A549 (cell line): ENCODE measurements at regions not wholly inside any gene's neighbourhood (a gene's known extent, or its start where the extent isn't known, plus 50 kb on each side); places are given as distances from the start of the nearest gene placed in this dataset.

Source experiments
- ATAC-seq, 2 experiments: fragments of 200-7000 bp in 1 of 2; fragments of >200 bp in 1 of 2; cut with Nextera tagmentation in 1 of 2; cut with Tn5 transposase in 1 of 2; 3 replicates each; pipeline versions ENCODE4 v1.8.0 to v1.9.1; 2018 to 2020; ENCODE audit warnings: mild to moderate bottlenecking in 1 of 2, moderate library complexity in 1 of 2
- CTCF ChIA-PET: fragments of 300-600 bp; sonication (Branson Sonifier 250); formaldehyde crosslinking; extraction: SDS; loops from one replicate; lab custom pipeline; 2021; ENCODE audit warnings: antibody characterized with exemption, inconsistent platforms; lab: Yijun Ruan, JAX
- POLR2A ChIA-PET: fragments of 350-600 bp; formaldehyde crosslinking; extraction: SDS; loops from one replicate; lab custom pipeline; 2021; ENCODE audit warnings: antibody characterized with exemption, inconsistent platforms; lab: Yijun Ruan, JAX
- DNase-seq, 2 experiments: peaks; one replicate each; pipeline versions ENCODE4 v3.0.0 to v3.0.0-alpha.2; 2011 to 2016; ENCODE audit warnings: low read depth in 1 of 2, low spot score in 1 of 2
- FAIRE-seq: peaks from 2 replicates; lab custom pipeline; 2011; peaks lifted over from hg19 to GRCh38; lab: Jason Lieb, UNC
- H3K27ac ChIP-seq, 2 experiments: fragments of >200 bp; sonication (Bioruptor Twin); formaldehyde crosslinking; 3 replicates each; pipeline ENCODE4 v1.5.1; 2016 to 2017
- H3K4me1 ChIP-seq: fragments of >200 bp; sonication (Bioruptor Twin); formaldehyde crosslinking; 3 replicates; pipeline ENCODE4 v1.6.1; 2016
- H3K4me2 ChIP-seq: fragments of >200 bp; sonication (Bioruptor Twin); formaldehyde crosslinking; 3 replicates; pipeline ENCODE4 v1.6.1; 2016
- H3K4me3 ChIP-seq: fragments of >200 bp; sonication (Bioruptor Twin); formaldehyde crosslinking; 3 replicates; pipeline ENCODE4 v1.5.1; 2016
- H3K9me3 ChIP-seq: fragments of >200 bp; sonication (Bioruptor Twin); formaldehyde crosslinking; 3 replicates; pipeline ENCODE4 v1.6.1; 2016
- CBX2 ChIP-seq: fragments of 200-600 bp; sonication (generic); IDR thresholded peaks from 2 replicates; pipeline ENCODE4 v1.6.1; 2016; ENCODE audit warnings: low read depth, mild to moderate bottlenecking, borderline replicate concordance
- EHMT2 ChIP-seq: fragments of 200-600 bp; sonication (generic); IDR thresholded peaks from 2 replicates; pipeline ENCODE4 v1.6.1; 2016; ENCODE audit warnings: antibody characterized with exemption, low read depth, mild to moderate bottlenecking, moderate library complexity
- EP300 ChIP-seq, 2 experiments: fragments of >200 bp; sonication (Bioruptor Twin); formaldehyde crosslinking; IDR thresholded peaks; 2 replicates in 1 of 2; 3 replicates in 1 of 2; pipeline ENCODE4 v1.6.1; 2016 to 2017
- GATA3 ChIP-seq: IDR thresholded peaks from 2 replicates; pipeline ENCODE4 v1.6.1; 2012; ENCODE audit warnings: borderline replicate concordance
- HEYL ChIP-seq: fragments of 250-450 bp; sonication (Bioruptor Pico); IDR thresholded peaks from 2 replicates; pipeline ENCODE4 v1.8.0; 2021; ENCODE audit warnings: mild to moderate bottlenecking, moderate library complexity
- HOXA7 ChIP-seq: fragments of 250-450 bp; sonication (Bioruptor Pico); IDR thresholded peaks from 2 replicates; pipeline ENCODE4 v1.5.0; 2020; ENCODE audit warnings: mild to moderate bottlenecking, moderate library complexity
- HOXB13 ChIP-seq: fragments of 250-450 bp; sonication (Bioruptor Pico); IDR thresholded peaks from 2 replicates; pipeline ENCODE4 v1.5.0; 2020; ENCODE audit warnings: low read depth, mild to moderate bottlenecking, moderate library complexity
- HOXB5 ChIP-seq: fragments of 250-450 bp; sonication (Bioruptor Pico); IDR thresholded peaks from 2 replicates; pipeline ENCODE4 v1.5.0; 2020; ENCODE audit warnings: mild to moderate bottlenecking, moderate library complexity
- JUN ChIP-seq, 2 experiments: fragments of >200 bp; sonication (Bioruptor Twin); formaldehyde crosslinking; IDR thresholded peaks; 2 replicates in 1 of 2; 3 replicates in 1 of 2; pipeline ENCODE4 v1.6.1; 2016 to 2017
- JUNB ChIP-seq: fragments of >200 bp; sonication (Bioruptor Twin); formaldehyde crosslinking; IDR thresholded peaks from 2 replicates; pipeline ENCODE4 v1.6.1; 2016
- KDM5A ChIP-seq: fragments of 200-600 bp; sonication (generic); IDR thresholded peaks from 2 replicates; pipeline ENCODE4 v1.6.1; 2016; ENCODE audit warnings: antibody characterized with exemption, mild to moderate bottlenecking
- MAFK ChIP-seq: fragments of 450-650 bp; IDR thresholded peaks from 2 replicates; pipeline ENCODE4 v1.6.1; 2014; ENCODE audit not compliant: partially characterized antibody
- NPAS2 ChIP-seq: fragments of 250-450 bp; sonication (Bioruptor Pico); IDR thresholded peaks from 2 replicates; pipeline ENCODE4 v1.8.0; 2022; ENCODE audit warnings: mild to moderate bottlenecking, moderate library complexity, borderline replicate concordance
- PHF8 ChIP-seq: fragments of 200-600 bp; sonication (generic); IDR thresholded peaks from 2 replicates; pipeline ENCODE4 v1.6.1; 2016; ENCODE audit warnings: low read depth, mild to moderate bottlenecking, antibody characterized with exemption, moderate library complexity, borderline replicate concordance
- POLR2A ChIP-seq: IDR thresholded peaks from 2 replicates; pipeline ENCODE4 v1.6.1; 2012; ENCODE audit warnings: mild to moderate bottlenecking, low read length
- RAD21 ChIP-seq, 2 experiments: fragments of >200 bp in 1 of 2; sonication (Bioruptor Twin) in 1 of 2; formaldehyde crosslinking in 1 of 2; IDR thresholded peaks in 1 of 2; conservative IDR thresholded peaks in 1 of 2; 2 replicates in 1 of 2; 3 replicates in 1 of 2; pipeline ENCODE4 v1.6.1; 2012 to 2018; ENCODE audit warnings: inconsistent platforms in 1 of 2
- RARB ChIP-seq: fragments of 250-450 bp; sonication (Bioruptor Pico); IDR thresholded peaks from 2 replicates; pipeline ENCODE4 v1.8.0; 2021; ENCODE audit warnings: mild to moderate bottlenecking, moderate library complexity
- RCOR1 ChIP-seq: fragments of 150-350 bp; IDR thresholded peaks from 2 replicates; pipeline ENCODE4 v1.6.1; 2014; ENCODE audit warnings: antibody characterized with exemption, low read length, low read depth
- SMC3 ChIP-seq: fragments of >200 bp; sonication (Bioruptor Twin); formaldehyde crosslinking; IDR thresholded peaks from 3 replicates; pipeline ENCODE4 v1.6.1; 2018; ENCODE audit warnings: inconsistent platforms
- TFCP2L1 ChIP-seq: fragments of 250-450 bp; sonication (Bioruptor Pico); IDR thresholded peaks from 2 replicates; pipeline ENCODE4 v1.5.0; 2021; ENCODE audit warnings: mild to moderate bottlenecking
- ZC3H11A ChIP-seq: fragments of 450-650 bp; IDR thresholded peaks from 2 replicates; pipeline ENCODE4 v1.6.1; 2014; ENCODE audit warnings: antibody characterized with exemption, mild to moderate bottlenecking
- WGBS: methylation state at CpG from one replicate; pipeline ENCODE4 v1.1.6; 2017; ENCODE audit errors: missing lambda C conversion rate; 5-methylcytosine and 5-hydroxymethylcytosine counted together
- TF ChIP-seq, protein P1 (sequence below): fragments of 250-450 bp; sonication (Bioruptor Pico); IDR thresholded peaks from 2 replicates; pipeline ENCODE4 v1.5.0; 2021; ENCODE audit warnings: mild to moderate bottlenecking, moderate library complexity, borderline replicate concordance
- TF ChIP-seq, protein P2 (sequence below): fragments of 200-600 bp; sonication (generic); IDR thresholded peaks from 2 replicates; pipeline ENCODE4 v1.6.1; 2016; ENCODE audit warnings: antibody characterized with exemption, mild to moderate bottlenecking, moderate library complexity
- TF ChIP-seq, protein P3 (sequence below): fragments of 450-650 bp; IDR thresholded peaks from 2 replicates; pipeline ENCODE4 v1.6.1; 2014; ENCODE audit warnings: antibody characterized with exemption
- TF ChIP-seq, protein P4 (sequence below): fragments of >200 bp; sonication (Bioruptor Twin); formaldehyde crosslinking; IDR thresholded peaks from 3 replicates; pipeline ENCODE4 v1.6.1; 2016
- TF ChIP-seq, protein P5 (sequence below): fragments of >200 bp; sonication (Bioruptor Twin); formaldehyde crosslinking; IDR thresholded peaks from 2 replicates; pipeline ENCODE4 v1.6.1; 2016
- TF ChIP-seq, protein P6 (sequence below): IDR thresholded peaks from 2 replicates; pipeline ENCODE4 v1.6.1; 2012
- TF ChIP-seq, protein P7 (sequence below): fragments of >200 bp; sonication (Bioruptor Twin); formaldehyde crosslinking; IDR thresholded peaks from 3 replicates; pipeline ENCODE4 v1.5.1; 2016

DNA sequence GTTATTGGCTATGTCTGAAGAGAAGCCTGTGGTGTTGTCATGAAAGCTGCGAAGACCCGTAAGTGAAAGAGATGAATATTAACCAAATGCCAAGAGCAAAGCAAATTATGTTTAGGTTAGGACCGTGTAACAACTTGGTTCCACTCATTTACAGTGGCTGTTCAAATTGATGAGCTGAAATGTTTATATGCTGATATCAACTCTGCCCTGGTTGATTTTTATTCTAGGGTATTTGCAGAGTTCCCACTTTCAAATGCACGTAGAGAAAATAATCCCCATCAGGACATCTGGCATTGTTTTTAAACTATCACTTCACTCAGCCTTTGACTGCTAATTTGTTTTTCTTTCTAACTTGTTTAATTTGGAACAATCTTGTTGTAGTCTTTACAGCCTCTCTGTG lies 581.6 kb upstream of the ADAMTS5 start:
- FAIRE-seq (no peak), DNase-seq (no peak), ATAC-seq (no peak)
- POLR2A ChIA-PET: no interaction called here
- TF ChIP-seq MAFK (no peak), RARB (no peak), SMC3 (no peak), GATA3 (no peak), TFCP2L1 (CRISPR knock-in tag) (no peak), EHMT2 (no peak), HOXA7 (CRISPR knock-in tag) (no peak), KDM5A (no peak), PHF8 (no peak), ZC3H11A (no peak)
- TF ChIP-seq, protein P1, sequence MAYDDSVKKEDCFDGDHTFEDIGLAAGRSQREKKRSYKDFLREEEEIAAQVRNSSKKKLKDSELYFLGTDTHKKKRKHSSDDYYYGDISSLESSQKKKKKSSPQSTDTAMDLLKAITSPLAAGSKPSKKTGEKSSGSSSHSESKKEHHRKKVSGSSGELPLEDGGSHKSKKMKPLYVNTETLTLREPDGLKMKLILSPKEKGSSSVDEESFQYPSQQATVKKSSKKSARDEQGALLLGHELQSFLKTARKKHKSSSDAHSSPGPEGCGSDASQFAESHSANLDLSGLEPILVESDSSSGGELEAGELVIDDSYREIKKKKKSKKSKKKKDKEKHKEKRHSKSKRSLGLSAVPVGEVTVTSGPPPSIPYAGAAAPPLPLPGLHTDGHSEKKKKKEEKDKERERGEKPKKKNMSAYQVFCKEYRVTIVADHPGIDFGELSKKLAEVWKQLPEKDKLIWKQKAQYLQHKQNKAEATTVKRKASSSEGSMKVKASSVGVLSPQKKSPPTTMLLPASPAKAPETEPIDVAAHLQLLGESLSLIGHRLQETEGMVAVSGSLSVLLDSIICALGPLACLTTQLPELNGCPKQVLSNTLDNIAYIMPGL (CRISPR knock-in tag): no peak
- TF ChIP-seq, protein P2, sequence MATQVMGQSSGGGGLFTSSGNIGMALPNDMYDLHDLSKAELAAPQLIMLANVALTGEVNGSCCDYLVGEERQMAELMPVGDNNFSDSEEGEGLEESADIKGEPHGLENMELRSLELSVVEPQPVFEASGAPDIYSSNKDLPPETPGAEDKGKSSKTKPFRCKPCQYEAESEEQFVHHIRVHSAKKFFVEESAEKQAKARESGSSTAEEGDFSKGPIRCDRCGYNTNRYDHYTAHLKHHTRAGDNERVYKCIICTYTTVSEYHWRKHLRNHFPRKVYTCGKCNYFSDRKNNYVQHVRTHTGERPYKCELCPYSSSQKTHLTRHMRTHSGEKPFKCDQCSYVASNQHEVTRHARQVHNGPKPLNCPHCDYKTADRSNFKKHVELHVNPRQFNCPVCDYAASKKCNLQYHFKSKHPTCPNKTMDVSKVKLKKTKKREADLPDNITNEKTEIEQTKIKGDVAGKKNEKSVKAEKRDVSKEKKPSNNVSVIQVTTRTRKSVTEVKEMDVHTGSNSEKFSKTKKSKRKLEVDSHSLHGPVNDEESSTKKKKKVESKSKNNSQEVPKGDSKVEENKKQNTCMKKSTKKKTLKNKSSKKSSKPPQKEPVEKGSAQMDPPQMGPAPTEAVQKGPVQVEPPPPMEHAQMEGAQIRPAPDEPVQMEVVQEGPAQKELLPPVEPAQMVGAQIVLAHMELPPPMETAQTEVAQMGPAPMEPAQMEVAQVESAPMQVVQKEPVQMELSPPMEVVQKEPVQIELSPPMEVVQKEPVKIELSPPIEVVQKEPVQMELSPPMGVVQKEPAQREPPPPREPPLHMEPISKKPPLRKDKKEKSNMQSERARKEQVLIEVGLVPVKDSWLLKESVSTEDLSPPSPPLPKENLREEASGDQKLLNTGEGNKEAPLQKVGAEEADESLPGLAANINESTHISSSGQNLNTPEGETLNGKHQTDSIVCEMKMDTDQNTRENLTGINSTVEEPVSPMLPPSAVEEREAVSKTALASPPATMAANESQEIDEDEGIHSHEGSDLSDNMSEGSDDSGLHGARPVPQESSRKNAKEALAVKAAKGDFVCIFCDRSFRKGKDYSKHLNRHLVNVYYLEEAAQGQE: no peak
- TF ChIP-seq, protein P3, sequence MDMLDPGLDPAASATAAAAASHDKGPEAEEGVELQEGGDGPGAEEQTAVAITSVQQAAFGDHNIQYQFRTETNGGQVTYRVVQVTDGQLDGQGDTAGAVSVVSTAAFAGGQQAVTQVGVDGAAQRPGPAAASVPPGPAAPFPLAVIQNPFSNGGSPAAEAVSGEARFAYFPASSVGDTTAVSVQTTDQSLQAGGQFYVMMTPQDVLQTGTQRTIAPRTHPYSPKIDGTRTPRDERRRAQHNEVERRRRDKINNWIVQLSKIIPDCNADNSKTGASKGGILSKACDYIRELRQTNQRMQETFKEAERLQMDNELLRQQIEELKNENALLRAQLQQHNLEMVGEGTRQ: no peak
- TF ChIP-seq, protein P4, sequence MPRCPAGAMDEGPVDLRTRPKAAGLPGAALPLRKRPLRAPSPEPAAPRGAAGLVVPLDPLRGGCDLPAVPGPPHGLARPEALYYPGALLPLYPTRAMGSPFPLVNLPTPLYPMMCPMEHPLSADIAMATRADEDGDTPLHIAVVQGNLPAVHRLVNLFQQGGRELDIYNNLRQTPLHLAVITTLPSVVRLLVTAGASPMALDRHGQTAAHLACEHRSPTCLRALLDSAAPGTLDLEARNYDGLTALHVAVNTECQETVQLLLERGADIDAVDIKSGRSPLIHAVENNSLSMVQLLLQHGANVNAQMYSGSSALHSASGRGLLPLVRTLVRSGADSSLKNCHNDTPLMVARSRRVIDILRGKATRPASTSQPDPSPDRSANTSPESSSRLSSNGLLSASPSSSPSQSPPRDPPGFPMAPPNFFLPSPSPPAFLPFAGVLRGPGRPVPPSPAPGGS: no peak
- H3K4me2 ChIP-seq: no peak overlapping the region
- CTCF ChIA-PET: no interaction called here
- H3K4me1 ChIP-seq: no peaks in the 10 kb centered on the region
- no peaks in the 10 kb centered on the region for H3K9me3 ChIP-seq
- H3K4me3 ChIP-seq: no peak overlapping the region
- WGBS: 1% methylated on average over 4 of the region's 4 CpGs
- no peak overlapping the region for H3K27ac ChIP-seq

DNA sequence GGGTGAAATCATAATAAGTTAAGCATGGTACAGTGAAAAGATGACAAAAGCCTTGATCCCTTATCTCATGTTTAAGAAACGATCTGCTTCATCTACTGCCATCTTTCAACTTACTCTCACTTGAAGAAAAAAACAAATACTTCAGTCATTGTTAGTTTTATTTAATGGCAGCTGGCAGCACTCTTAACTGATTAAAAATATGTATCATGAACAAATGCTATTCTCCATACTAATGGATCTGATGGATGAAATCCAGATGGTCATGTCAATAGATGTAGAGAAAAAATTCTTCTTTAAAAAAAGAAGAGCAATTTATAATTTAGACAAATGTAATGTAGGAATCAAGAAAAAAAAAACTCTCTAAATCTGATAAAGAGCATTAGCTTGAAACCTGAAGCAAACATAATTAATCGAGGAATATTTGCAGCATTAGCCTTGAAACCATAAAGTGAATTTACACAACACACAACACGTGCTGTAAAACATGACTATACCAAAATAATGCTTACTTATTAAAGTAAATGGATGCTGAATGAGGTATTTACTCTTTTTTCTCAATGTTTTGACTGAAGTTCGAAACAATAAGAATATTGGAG lies 579.0 kb upstream of the ADAMTS5 start:
- FAIRE-seq: no peak
- 1% methylated on average over 4 of the region's 4 CpGs for WGBS
- no peak overlapping the region for H3K27ac ChIP-seq
- H3K4me3 ChIP-seq: no peak overlapping the region
- ChIA-PET CTCF (interaction anchor here (0.7 kb wide), 1 partner anchor 271 kb away, joined by 3 read pairs; no protein-coding TSS in a partner anchor), POLR2A (no interaction called here)
- H3K9me3 ChIP-seq: no peaks in the 10 kb centered on the region
- H3K4me2 ChIP-seq: no peak overlapping the region
- no peak for DNase-seq
- no peaks in the 10 kb centered on the region for H3K4me1 ChIP-seq
- no peak for ATAC-seq
- no peak for TF ChIP-seq JUNB
- TF ChIP-seq HOXB13 (CRISPR knock-in tag): no peak
- TF ChIP-seq, protein P3: no peak
- no peak for TF ChIP-seq RAD21 (conservative IDR thresholded peaks at IDR 0.05 in 1 of 2, IDR thresholded peaks at IDR 0.05 in 1 of 2)
- TF ChIP-seq, protein P5, sequence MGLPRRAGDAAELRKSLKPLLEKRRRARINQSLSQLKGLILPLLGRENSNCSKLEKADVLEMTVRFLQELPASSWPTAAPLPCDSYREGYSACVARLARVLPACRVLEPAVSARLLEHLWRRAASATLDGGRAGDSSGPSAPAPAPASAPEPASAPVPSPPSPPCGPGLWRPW: no peak
- TF ChIP-seq POLR2A: no peak
- TF ChIP-seq JUN (IDR thresholded peaks at IDR 0.05): no peak
- TF ChIP-seq, protein P6, sequence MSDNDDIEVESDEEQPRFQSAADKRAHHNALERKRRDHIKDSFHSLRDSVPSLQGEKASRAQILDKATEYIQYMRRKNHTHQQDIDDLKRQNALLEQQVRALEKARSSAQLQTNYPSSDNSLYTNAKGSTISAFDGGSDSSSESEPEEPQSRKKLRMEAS: no peak
- TF ChIP-seq HOXB5: no peak
- no peak for TF ChIP-seq RCOR1
- TF ChIP-seq, protein P7, sequence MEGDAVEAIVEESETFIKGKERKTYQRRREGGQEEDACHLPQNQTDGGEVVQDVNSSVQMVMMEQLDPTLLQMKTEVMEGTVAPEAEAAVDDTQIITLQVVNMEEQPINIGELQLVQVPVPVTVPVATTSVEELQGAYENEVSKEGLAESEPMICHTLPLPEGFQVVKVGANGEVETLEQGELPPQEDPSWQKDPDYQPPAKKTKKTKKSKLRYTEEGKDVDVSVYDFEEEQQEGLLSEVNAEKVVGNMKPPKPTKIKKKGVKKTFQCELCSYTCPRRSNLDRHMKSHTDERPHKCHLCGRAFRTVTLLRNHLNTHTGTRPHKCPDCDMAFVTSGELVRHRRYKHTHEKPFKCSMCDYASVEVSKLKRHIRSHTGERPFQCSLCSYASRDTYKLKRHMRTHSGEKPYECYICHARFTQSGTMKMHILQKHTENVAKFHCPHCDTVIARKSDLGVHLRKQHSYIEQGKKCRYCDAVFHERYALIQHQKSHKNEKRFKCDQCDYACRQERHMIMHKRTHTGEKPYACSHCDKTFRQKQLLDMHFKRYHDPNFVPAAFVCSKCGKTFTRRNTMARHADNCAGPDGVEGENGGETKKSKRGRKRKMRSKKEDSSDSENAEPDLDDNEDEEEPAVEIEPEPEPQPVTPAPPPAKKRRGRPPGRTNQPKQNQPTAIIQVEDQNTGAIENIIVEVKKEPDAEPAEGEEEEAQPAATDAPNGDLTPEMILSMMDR: no peak
- no peak for TF ChIP-seq ZC3H11A
- TF ChIP-seq CBX2: no peak
- TF ChIP-seq EP300 (IDR thresholded peaks at IDR 0.05): no peak
- TF ChIP-seq RARB: no peak
- no peak for TF ChIP-seq HEYL (CRISPR knock-in tag)
- no peak for TF ChIP-seq NPAS2 (CRISPR knock-in tag)
